ENCODE measurements at regions not wholly inside any gene's neighbourhood (a gene's known extent, or its start where the extent isn't known, plus 50 kb on each side); places are given as distances from the start of the nearest gene placed in this dataset.

DNA sequence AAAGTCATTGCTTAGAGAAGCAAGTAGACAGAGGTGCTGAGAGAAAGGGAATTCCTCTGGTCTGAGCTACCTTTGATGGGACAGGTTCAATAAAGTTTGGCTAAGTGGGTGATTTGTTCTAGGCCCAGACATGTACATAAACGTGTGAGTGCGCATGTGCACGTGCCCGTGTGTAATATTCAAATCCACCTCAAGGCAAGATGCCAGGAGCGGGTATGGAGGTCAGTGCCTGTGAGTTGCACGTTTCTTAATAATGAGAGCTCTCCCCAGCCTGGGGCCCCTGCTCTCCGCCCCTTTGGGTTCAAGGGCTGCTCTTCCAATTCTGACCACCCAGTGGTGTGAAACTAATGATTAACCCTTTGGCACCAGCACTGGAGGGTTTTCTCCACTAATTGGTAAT lies 53.8 kb upstream of the LMO4 start:
- no peak for DNase-seq (ENCODE audit: low read depth)

- DNase-seq (ENCODE audit: low read depth), result no peak
Measured at GRCh38 chr1:87278825-87279535, 49.7 kb upstream of the LMO4 start.

Measured in HS-27A (cell line).